A673 (cell line): ENCODE measurements at regions not wholly inside any gene's neighbourhood (a gene's known extent, or its start where the extent isn't known, plus 50 kb on each side); places are given as distances from the start of the nearest gene placed in this dataset.
"Not testable (repeated sequence)": the region's sequence is repeated elsewhere in the genome, so short reads cannot be mapped to it uniquely, and the experiment has no call there.

ENCODE experiments used
- EZH2 ChIP-seq: fragments of 200-600 bp; sonication (generic); IDR thresholded peaks from 2 replicates; pipeline ENCODE4 v1.6.1; 2017; ENCODE audit warnings: borderline replicate concordance, low read depth, mild to moderate bottlenecking, mixed read lengths, antibody characterized with exemption, low read length; ENCODE audit not compliant: poor library complexity, severe bottlenecking
- TF ChIP-seq, protein P1 (sequence below): fragments of 300-800, 200-600 bp; sonication (generic); conservative IDR thresholded peaks from 2 replicates; pipeline ENCODE4 v1.5.1; 2017; ENCODE audit warnings: low read depth, mild to moderate bottlenecking, antibody characterized with exemption, low read length, moderate library complexity, mixed read lengths

DNA sequence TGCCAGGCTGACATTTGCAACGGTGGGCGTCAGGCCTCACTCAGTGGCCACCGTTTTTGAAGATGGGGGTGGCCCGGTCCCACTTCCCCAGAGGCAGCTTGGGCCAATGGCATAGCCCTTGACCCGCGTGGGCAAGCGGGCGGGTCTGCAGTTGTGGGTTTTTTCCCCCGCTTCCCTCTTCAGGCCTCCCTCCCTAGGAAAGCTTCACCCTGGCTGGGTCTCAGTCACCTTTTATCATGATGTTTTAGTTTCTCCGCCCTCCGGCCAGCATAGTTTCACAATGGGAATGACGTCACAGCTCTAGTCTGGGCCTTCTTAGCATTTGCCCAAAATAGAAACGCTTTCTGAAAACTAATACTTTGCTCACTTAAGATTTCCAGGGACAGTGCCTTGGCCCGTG, 3909.3 kb upstream of the OR11H1 start:
- TF ChIP-seq, protein P1, sequence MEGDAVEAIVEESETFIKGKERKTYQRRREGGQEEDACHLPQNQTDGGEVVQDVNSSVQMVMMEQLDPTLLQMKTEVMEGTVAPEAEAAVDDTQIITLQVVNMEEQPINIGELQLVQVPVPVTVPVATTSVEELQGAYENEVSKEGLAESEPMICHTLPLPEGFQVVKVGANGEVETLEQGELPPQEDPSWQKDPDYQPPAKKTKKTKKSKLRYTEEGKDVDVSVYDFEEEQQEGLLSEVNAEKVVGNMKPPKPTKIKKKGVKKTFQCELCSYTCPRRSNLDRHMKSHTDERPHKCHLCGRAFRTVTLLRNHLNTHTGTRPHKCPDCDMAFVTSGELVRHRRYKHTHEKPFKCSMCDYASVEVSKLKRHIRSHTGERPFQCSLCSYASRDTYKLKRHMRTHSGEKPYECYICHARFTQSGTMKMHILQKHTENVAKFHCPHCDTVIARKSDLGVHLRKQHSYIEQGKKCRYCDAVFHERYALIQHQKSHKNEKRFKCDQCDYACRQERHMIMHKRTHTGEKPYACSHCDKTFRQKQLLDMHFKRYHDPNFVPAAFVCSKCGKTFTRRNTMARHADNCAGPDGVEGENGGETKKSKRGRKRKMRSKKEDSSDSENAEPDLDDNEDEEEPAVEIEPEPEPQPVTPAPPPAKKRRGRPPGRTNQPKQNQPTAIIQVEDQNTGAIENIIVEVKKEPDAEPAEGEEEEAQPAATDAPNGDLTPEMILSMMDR, result not testable (repeated sequence)
- TF ChIP-seq EZH2, result not testable (repeated sequence)
